Fibroblast of lung (primary cell): ENCODE measurements at regions not wholly inside any gene's neighbourhood (a gene's known extent, or its start where the extent isn't known, plus 50 kb on each side); places are given as distances from the start of the nearest gene placed in this dataset.
A peak's percentile ranks its signal among the peaks of the same experiment; 100 is the strongest.

Experiments
- DNase-seq, 2 donors: peaks; one replicate each; pipeline versions ENCODE4 v3.0.0 to v3.0.0-alpha.2; 2010; ENCODE audit warnings: low read depth in 2 of 2
- H2AFZ ChIP-seq: 2 replicates; pipeline ENCODE4 v1.5.1; 2012; ENCODE audit warnings: low read length, control low read depth, inconsistent platforms
- H3K27ac ChIP-seq: 2 replicates; pipeline ENCODE4 v1.5.1; 2011; ENCODE audit warnings: low read length, control low read depth; ENCODE audit not compliant: insufficient read depth
- H3K27me3 ChIP-seq: 2 replicates; pipeline ENCODE4 v1.5.1; 2011; ENCODE audit warnings: mild to moderate bottlenecking, low read length; ENCODE audit not compliant: control insufficient read depth, insufficient read depth
- H3K36me3 ChIP-seq: 2 replicates; pipeline ENCODE4 v1.5.1; 2011; ENCODE audit warnings: low read length; ENCODE audit not compliant: control insufficient read depth, insufficient read depth
- H3K4me1 ChIP-seq: 2 replicates; pipeline ENCODE4 v1.5.1; 2011; ENCODE audit warnings: low read length; ENCODE audit not compliant: control insufficient read depth, insufficient read depth; ENCODE audit errors: extremely low read depth
- H3K4me2 ChIP-seq: 2 replicates; pipeline ENCODE4 v1.5.1; 2011; ENCODE audit warnings: low read length, control low read depth; ENCODE audit not compliant: insufficient read depth; ENCODE audit errors: extremely low read depth
- H3K4me3 ChIP-seq, 4 experiments: fragments of 200-600 bp in 1 of 4; sonication (generic) in 1 of 4; replicated peaks in 1 of 4; 2 replicates each; pipeline ENCODE4 v1.5.1; 2011 to 2016; ENCODE audit warnings: low read length in 4 of 4, low read depth in 3 of 4, mild to moderate bottlenecking in 3 of 4, control low read depth in 2 of 4, inconsistent platforms in 1 of 4, mixed read lengths in 1 of 4; ENCODE audit not compliant: insufficient read depth in 1 of 4; ENCODE audit errors: control extremely low read depth in 1 of 4
- H3K79me2 ChIP-seq: 2 replicates; pipeline ENCODE4 v1.5.1; 2012; ENCODE audit warnings: mild to moderate bottlenecking, low read length, inconsistent platforms; ENCODE audit not compliant: control insufficient read depth, insufficient read depth
- H3K9ac ChIP-seq: 2 replicates; pipeline ENCODE4 v1.5.1; 2011; ENCODE audit warnings: mild to moderate bottlenecking, low read length, control low read depth; ENCODE audit not compliant: insufficient read depth
- H3K9me3 ChIP-seq: 2 replicates; pipeline ENCODE4 v1.5.1; 2012; ENCODE audit warnings: low read depth, low read length; ENCODE audit not compliant: control insufficient read depth, insufficient read depth
- H4K20me1 ChIP-seq: 2 replicates; pipeline ENCODE4 v1.5.1; 2011; ENCODE audit warnings: low read length; ENCODE audit not compliant: control insufficient read depth, insufficient read depth; ENCODE audit errors: extremely low read depth
- EZH2 ChIP-seq: IDR thresholded peaks from 2 replicates; pipeline ENCODE4 v1.5.1; 2012; ENCODE audit warnings: low read length, control low read depth, mild to moderate bottlenecking; ENCODE audit errors: missing control alignments
- TF ChIP-seq, protein P1 (sequence below), 2 donors: IDR thresholded peaks in 1 of 2; conservative IDR thresholded peaks in 1 of 2; 1 replicate in 1 of 2; 2 replicates in 1 of 2; pipeline ENCODE4 v1.5.1; 2011 to 2012; ENCODE audit warnings: low read length in 2 of 2, control low read depth in 1 of 2, inconsistent platforms in 1 of 2, low read depth in 1 of 2, mild to moderate bottlenecking in 1 of 2

DNA sequence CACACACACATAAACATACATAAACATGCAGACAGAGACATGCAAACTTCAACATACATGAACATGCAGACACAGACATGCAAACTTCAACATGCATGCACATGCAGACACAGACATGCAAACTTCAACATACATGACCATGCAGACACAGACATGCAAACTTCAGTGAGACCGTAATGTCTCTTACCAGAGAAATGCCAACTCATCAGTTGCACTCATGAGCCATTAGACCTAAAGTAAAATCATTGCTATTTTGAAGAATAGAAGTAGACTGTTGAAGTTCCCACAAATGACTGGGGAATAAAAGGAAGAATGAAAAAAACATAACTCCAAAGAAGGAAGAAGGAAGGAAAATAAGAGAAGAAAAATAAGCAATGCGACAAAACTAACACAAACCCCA lies 1044.0 kb upstream of the TMEM132C start:
- H3K27ac ChIP-seq, result no peak overlapping the region
- no peak overlapping the region for H3K4me2 ChIP-seq
- no peaks in the 10 kb centered on the region for H3K27me3 ChIP-seq
- no peaks in the 10 kb centered on the region for H3K36me3 ChIP-seq
- no peak overlapping the region for H2AFZ ChIP-seq
- no peak for TF ChIP-seq EZH2
- TF ChIP-seq, protein P1, sequence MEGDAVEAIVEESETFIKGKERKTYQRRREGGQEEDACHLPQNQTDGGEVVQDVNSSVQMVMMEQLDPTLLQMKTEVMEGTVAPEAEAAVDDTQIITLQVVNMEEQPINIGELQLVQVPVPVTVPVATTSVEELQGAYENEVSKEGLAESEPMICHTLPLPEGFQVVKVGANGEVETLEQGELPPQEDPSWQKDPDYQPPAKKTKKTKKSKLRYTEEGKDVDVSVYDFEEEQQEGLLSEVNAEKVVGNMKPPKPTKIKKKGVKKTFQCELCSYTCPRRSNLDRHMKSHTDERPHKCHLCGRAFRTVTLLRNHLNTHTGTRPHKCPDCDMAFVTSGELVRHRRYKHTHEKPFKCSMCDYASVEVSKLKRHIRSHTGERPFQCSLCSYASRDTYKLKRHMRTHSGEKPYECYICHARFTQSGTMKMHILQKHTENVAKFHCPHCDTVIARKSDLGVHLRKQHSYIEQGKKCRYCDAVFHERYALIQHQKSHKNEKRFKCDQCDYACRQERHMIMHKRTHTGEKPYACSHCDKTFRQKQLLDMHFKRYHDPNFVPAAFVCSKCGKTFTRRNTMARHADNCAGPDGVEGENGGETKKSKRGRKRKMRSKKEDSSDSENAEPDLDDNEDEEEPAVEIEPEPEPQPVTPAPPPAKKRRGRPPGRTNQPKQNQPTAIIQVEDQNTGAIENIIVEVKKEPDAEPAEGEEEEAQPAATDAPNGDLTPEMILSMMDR (conservative IDR thresholded peaks at IDR 0.05 in 1 of 2, IDR thresholded peaks at IDR 0.05 in 1 of 2; ENCODE audit: low read depth in 1 of 2, low read length in 2 of 2), result no peak
- H3K4me3 ChIP-seq, result no peak overlapping the region
- H3K79me2 ChIP-seq, result no peaks in the 10 kb centered on the region
- no peaks in the 10 kb centered on the region for H3K9me3 ChIP-seq
- no peak overlapping the region for H3K9ac ChIP-seq
- no peaks in the 10 kb centered on the region for H3K4me1 ChIP-seq
- no peak for DNase-seq
- H4K20me1 ChIP-seq, result no peaks in the 10 kb centered on the region

DNA sequence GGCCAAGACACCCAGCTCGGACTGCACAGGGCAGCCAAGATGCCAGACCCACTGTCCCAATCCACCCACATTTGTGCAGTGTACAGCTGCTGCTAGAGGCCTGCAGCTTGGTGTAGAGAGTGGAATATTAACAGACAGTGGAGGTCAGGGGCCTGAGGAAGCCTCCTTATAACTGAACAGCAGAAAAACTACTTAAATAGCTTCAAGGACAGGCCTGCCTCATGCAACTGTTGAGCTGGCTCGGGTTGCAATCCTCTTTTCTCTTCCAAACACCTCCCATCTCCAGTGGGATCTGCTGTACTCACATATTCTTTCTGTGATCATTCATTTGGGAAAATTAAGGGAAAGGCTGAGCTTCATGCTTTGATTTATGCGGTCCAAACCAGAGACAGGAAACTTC lies 1043.2 kb upstream of the TMEM132C start:
- Histone ChIP-seq H2AFZ (no peak overlapping the region), H3K36me3 (no peaks in the 10 kb centered on the region), H3K4me3 (no peak overlapping the region), H3K4me2 (no peak overlapping the region), H3K79me2 (no peaks in the 10 kb centered on the region), H4K20me1 (no peaks in the 10 kb centered on the region), H3K27me3 (no peaks in the 10 kb centered on the region), H3K9me3 (no peaks in the 10 kb centered on the region), H3K9ac (no peak overlapping the region), H3K27ac (no peak overlapping the region), H3K4me1 (no peaks in the 10 kb centered on the region)
- TF ChIP-seq, protein P1 (conservative IDR thresholded peaks at IDR 0.05 in 1 of 2, IDR thresholded peaks at IDR 0.05 in 1 of 2; ENCODE audit: low read depth in 1 of 2, low read length in 2 of 2), result no peak
- TF ChIP-seq EZH2, result no peak
- no peak for DNase-seq

DNA sequence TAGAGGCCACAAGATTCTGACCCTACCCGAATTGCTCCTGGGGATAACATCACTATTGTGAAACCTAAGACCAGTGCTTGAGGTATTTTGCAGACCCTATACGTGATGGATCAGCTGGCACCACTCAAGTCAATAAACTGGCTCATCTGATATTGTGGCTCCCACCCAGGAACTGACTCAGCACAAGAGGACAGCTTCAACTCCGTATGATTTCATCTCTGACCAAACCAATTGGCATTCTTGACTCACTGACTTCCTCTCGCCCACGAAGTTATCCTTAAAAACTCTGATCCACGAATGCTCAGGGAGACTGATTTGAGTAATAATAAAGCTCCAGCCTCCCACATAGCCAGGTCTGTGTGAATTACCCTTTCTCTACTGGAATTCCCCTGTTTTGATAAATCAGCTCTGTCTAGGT lies 1036.1 kb upstream of the TMEM132C start:
- peak; percentile 83 to 99 for DNase-seq
- Histone ChIP-seq H3K4me1 (peaks cover 3% of the 10 kb centered on the region), H4K20me1 (no peaks in the 10 kb centered on the region), H2AFZ (no peak overlapping the region), H3K4me2 (peak overlapping the region; percentile 36), H3K27me3 (no peaks in the 10 kb centered on the region), H3K9ac (no peak overlapping the region), H3K27ac (peak overlapping the region; percentile 84), H3K36me3 (no peaks in the 10 kb centered on the region), H3K9me3 (no peaks in the 10 kb centered on the region), H3K4me3 (no peak overlapping the region), H3K79me2 (no peaks in the 10 kb centered on the region)
- no peak for TF ChIP-seq EZH2
- TF ChIP-seq, protein P1 (conservative IDR thresholded peaks at IDR 0.05 in 1 of 2, IDR thresholded peaks at IDR 0.05 in 1 of 2; ENCODE audit: low read depth in 1 of 2, low read length in 2 of 2), result no peak
